Right forelimb (tissue), 1 donor: ENCODE measurements at regions not wholly inside any gene's neighbourhood (a gene's known extent, or its start where the extent isn't known, plus 50 kb on each side); places are given as distances from the start of the nearest gene placed in this dataset.

Experiments used
- DNase-seq: peaks from one replicate; pipeline ENCODE4 v3.0.0-alpha.2; 2018

DNA sequence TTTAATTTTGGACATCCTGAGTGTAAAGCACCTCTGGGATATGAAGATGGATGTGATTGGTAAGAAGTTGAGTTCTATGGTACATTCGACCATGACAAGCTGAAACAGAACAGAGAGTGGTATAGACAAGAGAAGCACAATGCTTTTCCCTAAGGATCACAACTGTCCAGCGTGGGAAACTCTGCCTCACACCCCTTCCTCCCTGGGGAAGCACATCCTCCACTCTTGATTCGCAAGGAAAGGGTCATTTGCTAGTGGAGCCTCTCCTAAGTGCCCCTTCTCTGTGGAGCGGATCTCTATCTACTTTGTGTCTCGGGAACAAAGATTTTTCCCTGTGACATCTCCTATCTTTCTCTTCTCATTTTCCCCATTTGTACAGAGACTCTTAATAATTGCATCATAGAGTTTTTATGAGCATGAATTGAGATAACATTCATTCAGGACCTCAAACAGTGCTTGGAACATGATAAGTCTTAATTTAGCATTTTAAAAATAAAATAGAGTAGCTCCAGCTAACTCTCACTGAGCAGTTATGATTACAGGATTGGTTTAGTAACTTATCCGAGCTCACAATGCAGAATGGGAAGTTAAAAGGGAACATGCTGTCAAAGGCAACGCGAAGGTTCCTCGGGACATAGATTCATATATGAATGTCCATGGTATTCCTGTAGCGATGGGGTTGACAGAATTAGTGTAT is 775.2 kb downstream of the C6orf118 start:
- DNase-seq: no peak

DNA sequence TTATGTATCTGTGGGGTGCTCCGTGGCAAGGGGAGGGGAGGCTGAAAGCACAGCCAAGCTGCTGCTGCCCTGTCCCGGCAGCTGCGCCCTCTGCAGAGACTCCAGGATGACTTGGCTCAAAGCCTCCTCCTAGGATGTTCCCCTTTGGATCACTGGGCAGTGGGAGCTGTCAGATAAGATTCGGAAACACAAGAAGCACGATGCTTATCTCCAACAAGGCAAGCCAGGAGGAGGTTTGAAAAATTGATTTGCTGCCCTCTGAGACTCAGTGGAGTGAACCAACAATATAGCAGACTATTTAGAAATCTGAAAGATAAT is 776.4 kb downstream of the C6orf118 start:
- no peak for DNase-seq

GRCh38 chr6:164532198-164533044 is 777.0 kb downstream of the C6orf118 start:
- no peak for DNase-seq

GRCh38 chr6:164531736-164532135 is 777.7 kb downstream of the C6orf118 start:
- no peak for DNase-seq

DNA sequence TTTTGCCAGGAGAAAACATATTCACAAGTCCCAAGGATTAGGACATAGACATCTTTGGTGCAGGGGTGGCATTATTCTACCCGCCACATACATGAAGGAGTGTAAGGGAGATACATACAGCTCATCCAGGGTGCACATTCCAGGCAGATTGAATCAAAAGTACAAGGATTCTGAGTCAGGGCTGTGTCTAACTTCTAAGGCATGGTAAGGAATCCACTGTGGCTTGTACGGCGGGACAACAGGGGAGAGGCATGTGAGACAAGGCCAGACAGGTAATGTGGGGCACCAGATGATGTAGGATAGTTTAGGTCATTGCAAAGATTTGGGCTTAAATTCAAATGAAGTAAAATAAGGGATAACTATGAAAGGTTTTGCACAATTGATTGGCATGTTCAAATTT is 780.9 kb downstream of the C6orf118 start:
- DNase-seq: no peak

DNA sequence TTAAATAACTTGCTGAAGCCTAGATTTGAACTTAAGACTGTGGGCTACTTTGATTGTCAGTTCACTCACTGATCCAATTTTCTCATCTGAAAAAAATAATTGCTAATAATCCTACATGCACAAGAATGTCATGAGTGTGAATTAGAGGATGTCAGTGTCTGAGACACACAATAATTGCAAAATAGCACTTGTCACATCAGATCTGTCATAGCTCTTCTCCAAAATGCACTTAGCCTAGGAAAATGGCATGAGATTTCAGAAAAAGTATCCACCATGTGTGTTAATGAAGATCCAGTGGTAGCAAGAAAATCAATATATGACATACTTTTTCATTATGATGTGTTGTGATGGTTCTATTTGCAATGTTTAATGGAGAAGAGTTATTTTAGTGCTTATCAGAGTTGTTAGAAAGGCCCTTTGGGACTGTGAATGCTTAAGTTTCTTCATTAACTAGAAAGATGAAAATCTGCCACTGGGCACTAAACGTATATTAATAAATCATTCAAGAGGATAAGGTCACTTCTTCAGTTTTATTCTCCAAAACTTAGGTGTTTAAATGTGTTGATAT is 786.2 kb downstream of the C6orf118 start:
- no peak for DNase-seq

- no peak for DNase-seq
Observed at GRCh38 chr6:164520916-164521315, 788.5 kb downstream of the C6orf118 start.

DNA sequence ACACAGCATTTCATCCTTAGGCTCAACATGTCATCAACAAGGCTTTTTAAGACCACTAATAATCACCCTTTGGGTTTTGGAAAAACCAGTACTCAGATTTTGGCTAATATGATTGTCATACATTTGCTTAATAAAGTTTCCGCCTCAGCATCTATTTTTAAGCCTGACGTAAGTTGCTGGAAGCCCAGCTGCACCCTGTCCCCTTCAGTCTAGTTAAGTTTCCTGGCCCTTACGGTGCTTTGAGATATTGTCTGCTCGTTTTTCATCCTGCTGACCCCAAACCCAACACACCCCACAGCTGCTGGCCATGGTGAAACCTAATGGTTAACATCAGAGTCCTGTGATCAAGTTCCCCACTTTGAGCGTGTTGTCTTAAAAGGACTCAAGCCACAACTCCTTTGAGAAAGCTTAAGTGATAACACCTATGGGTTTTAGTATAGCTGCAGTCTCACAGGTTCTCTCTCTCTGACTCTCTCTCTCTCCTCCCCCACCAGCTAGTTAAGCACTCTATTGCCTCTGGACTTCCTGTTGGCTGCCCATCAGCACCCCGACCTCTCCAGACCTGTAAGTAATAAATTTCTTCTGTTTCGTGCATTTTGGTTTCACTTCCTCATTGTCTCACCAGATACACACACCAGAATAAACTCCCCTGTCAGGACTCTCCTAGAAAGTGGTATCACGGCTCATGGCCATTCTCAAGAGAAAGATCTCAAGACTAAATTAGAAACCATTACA is 802.0 kb downstream of the C6orf118 start:
- no peak for DNase-seq

GRCh38 chr6:164505425-164505824 is 804.0 kb downstream of the C6orf118 start:
- DNase-seq: no peak

GRCh38 chr6:164502833-164503232 is 806.6 kb downstream of the C6orf118 start:
- no peak for DNase-seq

DNA sequence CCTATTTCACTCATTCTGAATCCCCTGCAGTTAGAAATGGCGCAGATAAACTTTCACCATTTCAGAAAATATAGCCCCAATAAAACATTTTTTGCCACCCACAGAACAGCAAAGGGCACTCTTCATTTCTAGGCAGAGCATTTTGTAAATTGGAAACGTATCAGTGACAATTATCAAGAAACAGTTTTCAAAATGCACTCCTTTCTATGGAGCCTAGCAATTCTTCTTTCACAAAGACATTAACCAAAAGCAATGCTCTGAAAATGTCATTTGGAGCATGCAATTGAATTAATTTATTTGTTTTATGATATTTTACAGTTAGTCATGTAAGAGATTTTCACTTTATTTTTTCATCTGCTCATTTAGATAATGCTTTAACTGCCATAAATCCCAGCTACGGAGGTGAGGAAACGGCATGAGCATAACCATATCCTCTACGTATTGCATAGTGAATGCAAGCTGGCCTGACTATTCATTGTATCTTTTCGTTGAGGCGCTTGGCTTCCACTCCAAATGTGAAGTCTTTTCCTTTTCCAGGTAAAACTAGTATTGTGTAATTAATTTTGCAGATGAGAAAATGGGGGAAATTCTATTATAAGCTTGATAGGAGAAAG is 813.4 kb downstream of the C6orf118 start:
- DNase-seq: no peak

DNA sequence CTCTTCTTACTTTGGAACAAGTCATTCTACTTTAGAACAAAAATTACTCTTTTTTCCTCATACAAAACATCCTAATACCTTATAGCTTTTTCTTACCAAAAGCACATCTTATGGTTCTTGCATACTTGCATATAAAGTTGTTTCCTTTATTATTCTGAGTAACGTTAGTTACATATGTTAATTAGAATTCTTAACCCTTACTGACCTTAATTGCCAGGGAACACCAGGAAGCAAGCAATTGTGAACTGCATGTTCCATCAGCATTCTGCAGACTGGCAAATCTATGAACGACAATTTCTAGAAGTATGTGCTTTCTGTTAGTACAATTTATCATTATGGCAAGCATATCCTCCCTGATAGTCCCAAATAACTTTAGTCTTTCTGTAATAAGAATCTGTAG is 831.0 kb downstream of the C6orf118 start:
- DNase-seq: no peak

GRCh38 chr6:164477790-164478189 is 831.6 kb downstream of the C6orf118 start:
- no peak for DNase-seq

- no peak for DNase-seq
Observed at GRCh38 chr6:164477101-164477500, 832.3 kb downstream of the C6orf118 start.

- no peak for DNase-seq
Observed at GRCh38 chr6:164469276-164469949, 840.0 kb downstream of the C6orf118 start.

- no peak for DNase-seq
Observed at GRCh38 chr6:164455835-164456234, 853.6 kb downstream of the C6orf118 start.

- DNase-seq: no peak
Observed at GRCh38 chr6:164453835-164454234, 855.6 kb downstream of the C6orf118 start.

DNA sequence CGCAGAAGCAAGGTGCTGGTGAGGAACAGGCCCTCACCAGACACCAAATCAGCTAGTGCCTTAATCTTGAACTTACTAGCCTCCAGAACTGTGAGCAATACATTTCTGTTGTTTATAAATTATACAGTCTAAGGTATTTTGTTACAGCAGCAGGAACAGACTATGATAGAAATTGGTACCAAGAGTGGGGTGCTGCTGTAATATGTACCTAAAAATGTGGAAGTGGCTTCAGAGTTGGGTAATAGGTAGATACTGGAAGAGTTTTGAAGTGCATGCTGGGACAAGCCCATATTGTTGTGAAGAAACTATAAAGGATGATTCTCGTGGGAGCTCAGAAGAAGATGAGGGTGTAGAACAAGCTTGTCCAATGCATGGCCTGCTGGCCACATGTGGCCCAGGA is 866.8 kb downstream of the C6orf118 start:
- no peak for DNase-seq

DNA sequence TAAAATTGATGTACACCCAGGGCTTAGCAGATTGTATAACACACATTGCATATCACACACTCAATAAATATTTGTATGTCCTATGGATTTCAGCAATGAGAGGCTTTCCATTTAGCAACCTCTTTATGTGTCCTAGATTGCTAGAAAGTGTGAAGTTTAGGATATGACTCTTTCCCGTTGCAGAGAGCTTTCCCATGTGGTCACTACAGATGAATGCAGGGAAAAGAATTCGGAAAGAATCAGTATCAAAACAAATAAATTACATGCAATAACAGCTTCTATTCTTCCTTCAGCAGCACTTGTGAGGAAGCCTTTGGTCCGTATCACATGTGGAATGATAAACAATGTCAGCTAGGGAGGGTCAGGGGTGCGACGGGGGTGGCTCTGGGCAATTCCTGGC is 870.1 kb downstream of the C6orf118 start:
- no peak for DNase-seq

DNA sequence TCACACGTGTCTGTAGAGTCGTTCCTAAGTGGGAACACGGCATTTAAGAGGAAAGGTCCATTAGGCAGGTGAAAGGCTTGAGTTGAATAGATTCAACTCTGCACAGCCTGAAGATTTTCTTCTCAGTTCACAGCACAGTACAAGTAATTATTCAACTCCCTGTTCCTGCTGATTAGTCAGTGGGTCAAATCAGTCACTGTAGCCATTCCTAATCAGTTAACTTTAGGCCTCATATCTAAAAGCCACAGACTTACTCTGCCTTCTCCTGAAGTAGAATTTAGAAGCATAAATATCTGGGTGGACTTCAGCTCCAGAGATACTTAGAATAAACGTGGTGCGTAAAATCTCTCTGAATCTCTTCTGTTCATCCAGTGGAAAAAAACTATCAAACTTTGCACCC is 872.4 kb downstream of the C6orf118 start:
- no peak for DNase-seq

GRCh38 chr6:164427728-164428402 is 881.5 kb downstream of the C6orf118 start:
- DNase-seq: no peak

DNA sequence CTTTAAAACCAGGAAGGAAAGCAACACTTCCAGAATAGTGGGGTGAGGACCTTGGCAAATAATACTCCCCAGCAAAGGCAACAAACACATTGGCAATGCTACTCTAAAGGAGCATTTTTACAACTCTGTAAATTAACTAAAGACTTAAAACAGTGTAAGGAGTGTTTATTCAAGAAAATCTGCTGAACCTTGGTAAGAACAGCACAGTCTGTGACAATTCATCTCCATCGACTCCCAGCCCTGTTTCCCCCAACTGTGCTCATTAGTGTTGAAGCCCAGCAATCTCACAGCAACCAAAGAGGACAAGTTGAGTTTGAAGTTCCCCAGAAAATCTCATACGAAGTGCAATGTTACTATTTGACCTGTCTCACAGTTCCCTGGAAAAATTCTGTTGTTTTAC is 884.9 kb downstream of the C6orf118 start:
- DNase-seq: no peak
